Fibroblast of pulmonary artery (primary cell): ENCODE measurements at regions not wholly inside any gene's neighbourhood (a gene's known extent, or its start where the extent isn't known, plus 50 kb on each side); places are given as distances from the start of the nearest gene placed in this dataset.

Source experiments
- DNase-seq: peaks from one replicate; pipeline ENCODE4 v3.0.0-alpha.2; 2010; ENCODE audit warnings: low read depth
- H3K4me3 ChIP-seq: replicated peaks from 2 replicates; pipeline ENCODE4 v1.5.1; 2011; ENCODE audit warnings: low read depth, mild to moderate bottlenecking, control low read depth, low read length, moderate library complexity
- TF ChIP-seq, protein P1 (sequence below): IDR thresholded peaks from 2 replicates; pipeline ENCODE4 v1.5.1; 2011; ENCODE audit warnings: mild to moderate bottlenecking, control low read depth, low read length, inconsistent platforms; ENCODE audit errors: missing control alignments

- no peak for DNase-seq
- TF ChIP-seq, protein P1, sequence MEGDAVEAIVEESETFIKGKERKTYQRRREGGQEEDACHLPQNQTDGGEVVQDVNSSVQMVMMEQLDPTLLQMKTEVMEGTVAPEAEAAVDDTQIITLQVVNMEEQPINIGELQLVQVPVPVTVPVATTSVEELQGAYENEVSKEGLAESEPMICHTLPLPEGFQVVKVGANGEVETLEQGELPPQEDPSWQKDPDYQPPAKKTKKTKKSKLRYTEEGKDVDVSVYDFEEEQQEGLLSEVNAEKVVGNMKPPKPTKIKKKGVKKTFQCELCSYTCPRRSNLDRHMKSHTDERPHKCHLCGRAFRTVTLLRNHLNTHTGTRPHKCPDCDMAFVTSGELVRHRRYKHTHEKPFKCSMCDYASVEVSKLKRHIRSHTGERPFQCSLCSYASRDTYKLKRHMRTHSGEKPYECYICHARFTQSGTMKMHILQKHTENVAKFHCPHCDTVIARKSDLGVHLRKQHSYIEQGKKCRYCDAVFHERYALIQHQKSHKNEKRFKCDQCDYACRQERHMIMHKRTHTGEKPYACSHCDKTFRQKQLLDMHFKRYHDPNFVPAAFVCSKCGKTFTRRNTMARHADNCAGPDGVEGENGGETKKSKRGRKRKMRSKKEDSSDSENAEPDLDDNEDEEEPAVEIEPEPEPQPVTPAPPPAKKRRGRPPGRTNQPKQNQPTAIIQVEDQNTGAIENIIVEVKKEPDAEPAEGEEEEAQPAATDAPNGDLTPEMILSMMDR: no peak
- no peak overlapping the region for H3K4me3 ChIP-seq
Measured at GRCh38 chr20:60266177-60266823, 308.1 kb downstream of the CDH26 start.

GRCh38 chr20:60268491-60268890, 310.3 kb downstream of the CDH26 start:
- no peak for DNase-seq
- no peak overlapping the region for H3K4me3 ChIP-seq
- TF ChIP-seq, protein P1: no peak

DNA sequence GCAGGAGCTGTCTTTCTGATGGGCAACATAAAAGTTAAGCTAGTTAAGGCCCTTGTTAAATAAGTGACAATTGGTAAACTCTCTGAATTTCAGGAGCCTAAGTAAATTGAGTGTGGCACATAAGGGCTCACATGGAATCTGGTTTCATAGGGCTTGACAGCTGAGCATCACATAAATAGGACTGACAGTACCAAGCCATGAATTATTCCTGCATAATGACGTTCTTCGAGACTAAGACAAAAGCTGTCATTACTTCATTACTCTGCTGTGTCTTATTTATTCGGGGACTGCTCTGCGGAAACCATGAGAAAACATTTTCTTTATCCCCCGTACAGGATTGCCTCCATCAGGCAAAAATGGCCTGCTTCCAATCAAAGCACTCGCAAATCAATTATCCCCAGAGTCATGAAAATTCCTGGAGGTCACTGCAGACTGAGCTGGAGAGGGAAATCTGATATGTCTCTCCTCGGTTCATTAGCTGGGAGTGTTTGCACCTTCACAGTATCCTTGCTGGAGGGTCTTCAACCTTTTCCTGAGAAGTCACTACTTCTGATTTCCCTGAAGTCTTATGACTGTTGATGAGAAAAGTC, 311.4 kb downstream of the CDH26 start:
- H3K4me3 ChIP-seq: no peak overlapping the region
- TF ChIP-seq, protein P1: no peak

GRCh38 chr20:60270341-60270740, 312.1 kb downstream of the CDH26 start:
- TF ChIP-seq, protein P1: no peak
- DNase-seq: no peak

More for the DNA sequence above, 311.4 kb downstream of the CDH26 start:
- no peak for DNase-seq

GRCh38 chr20:60271597-60271996, 313.4 kb downstream of the CDH26 start:
- H3K4me3 ChIP-seq: no peak overlapping the region
- no peak for DNase-seq
- TF ChIP-seq, protein P1: peak; percentile 4

More at GRCh38 chr20:60270341-60270740, 312.1 kb downstream of the CDH26 start:
- no peak overlapping the region for H3K4me3 ChIP-seq

DNA sequence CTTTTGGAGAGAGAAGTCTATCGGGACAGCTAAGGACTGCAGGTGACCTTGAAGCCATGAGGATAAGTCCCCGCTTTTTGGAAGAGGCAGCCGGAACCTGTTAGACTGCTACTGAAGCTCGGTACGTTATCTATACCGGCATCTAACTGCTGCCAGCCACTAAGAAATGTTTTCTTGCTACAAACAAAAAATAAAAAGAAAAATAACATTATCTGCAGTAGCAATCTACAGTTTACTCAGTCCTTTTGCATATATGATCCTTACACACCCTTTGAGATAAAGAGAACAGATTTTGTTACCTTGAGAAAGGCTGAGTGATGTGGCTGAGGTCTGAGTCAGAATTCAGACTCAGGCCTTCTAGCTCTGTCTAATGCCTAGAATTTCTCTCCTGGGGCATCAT, 314.6 kb downstream of the CDH26 start:
- DNase-seq: no peak
- TF ChIP-seq, protein P1: no peak
- H3K4me3 ChIP-seq: no peak overlapping the region

DNA sequence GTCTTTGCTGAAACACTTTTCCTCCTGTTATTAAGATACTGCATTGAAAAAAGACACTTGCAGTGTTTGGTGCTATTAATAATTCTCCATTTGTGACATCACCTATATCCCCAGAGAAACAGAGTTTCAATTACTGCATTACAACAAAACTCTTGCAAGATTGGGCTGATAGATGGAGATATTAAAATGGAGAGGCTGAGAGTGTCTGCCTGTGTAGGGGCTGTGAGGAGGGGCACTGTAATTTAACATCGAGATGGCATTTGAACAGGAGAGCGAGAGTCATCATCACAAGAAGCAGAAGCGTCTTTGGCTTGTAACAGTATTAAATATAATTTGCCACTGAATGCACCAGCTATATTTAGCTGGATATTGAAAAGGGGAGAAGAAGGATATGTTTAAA, 316.5 kb downstream of the CDH26 start:
- H3K4me3 ChIP-seq: no peak overlapping the region
- DNase-seq: no peak
- TF ChIP-seq, protein P1: no peak
